ENCODE measurements at regions not wholly inside any gene's neighbourhood (a gene's known extent, or its start where the extent isn't known, plus 50 kb on each side); places are given as distances from the start of the nearest gene placed in this dataset.

- Histone ChIP-seq H4K91ac (ENCODE audit: insufficient read depth, low read depth, low read length) (no peak overlapping the region), H4K5ac (ENCODE audit: low read depth, low read length) (no peak overlapping the region), H3K79me1 (ENCODE audit: low read depth in 1 of 2, low read length in 2 of 2) (no peaks in the 10 kb centered on the region), H3K27ac (ENCODE audit: insufficient read depth, low read length) (no peak overlapping the region), H3K56ac (ENCODE audit: extremely low read depth, insufficient read depth, low read length) (no peak overlapping the region), H3K4me1 (ENCODE audit: control insufficient read depth, insufficient read depth, low read length) (no peaks in the 10 kb centered on the region), H3K4me3 (ENCODE audit: insufficient read depth, low read depth, low read length) (no peak overlapping the region), H4K8ac (ENCODE audit: low read depth in 2 of 2, low read length in 2 of 2) (no peak overlapping the region), H2AFZ (replicated peaks; ENCODE audit: low read length, poor library complexity) (no peak overlapping the region), H2BK20ac (ENCODE audit: low read depth, low read length) (no peak overlapping the region), H3K4me2 (ENCODE audit: low read depth, low read length) (no peak overlapping the region), H3K36me3 (ENCODE audit: control insufficient read depth, insufficient read depth, low read length) (no peaks in the 10 kb centered on the region), H3K27me3 (ENCODE audit: control insufficient read depth, insufficient read depth, low read length) (no peaks in the 10 kb centered on the region), H4K20me1 (ENCODE audit: insufficient read depth, low read length) (no peaks in the 10 kb centered on the region), H2AK9ac (replicated peaks; ENCODE audit: low read depth, low read length, poor library complexity) (no peak overlapping the region), H2BK5ac (ENCODE audit: low read depth, low read length, poor library complexity, severe bottlenecking) (no peak overlapping the region), H3K9me3 (ENCODE audit: control insufficient read depth, insufficient read depth, low read length) (peaks cover 4% of the 10 kb centered on the region), H3K9me1 (ENCODE audit: insufficient read depth, low read length) (no peaks in the 10 kb centered on the region), H3K23ac (ENCODE audit: low read depth, low read length) (no peak overlapping the region), H3K18ac (ENCODE audit: low read depth, low read length) (no peak overlapping the region), H2BK120ac (ENCODE audit: low read depth, low read length) (no peak overlapping the region), H2BK15ac (ENCODE audit: low read depth, low read length) (no peak overlapping the region), H3K9ac (ENCODE audit: low read depth, low read length) (no peak overlapping the region), H2AK5ac (ENCODE audit: low read depth, low read length) (no peak overlapping the region), H3K14ac (replicated peaks; ENCODE audit: low read depth, low read length) (no peak overlapping the region), H3K4ac (ENCODE audit: low read depth, low read length) (no peak overlapping the region)
- CTCF ChIA-PET = no interaction called here
- ATAC-seq (ENCODE audit: low read depth) (no peak), DNase-seq (no peak)
- POLR2A ChIA-PET (ENCODE audit: unreplicated experiment) = no interaction called here
- in situ Hi-C loops (cut with MboI; ENCODE audit: low sequenced_read_pairs) (no loop called here), intact Hi-C loops (cut with micrococcal nuclease) (no loop called here), dilution Hi-C loops (cut with HindIII; ENCODE audit: low sequenced_read_pairs, unreplicated experiment) (no loop called here)
- no TSS peak for BruUV-seq (replicated peaks)
- TF ChIP-seq FOS (IDR thresholded peaks at IDR 0.05; ENCODE audit: low read depth, low read length) = no peak
- no peak for TF ChIP-seq RAD21 (IDR thresholded peaks at IDR 0.05; ENCODE audit: low read length)
- TF ChIP-seq POLR2A (IDR thresholded peaks at IDR 0.05; ENCODE audit: low read depth, low read length) = no peak
- no peak for TF ChIP-seq MAFK (IDR thresholded peaks at IDR 0.05; ENCODE audit: low read depth, low read length)
- TF ChIP-seq MXI1 (IDR thresholded peaks at IDR 0.05; ENCODE audit: borderline replicate concordance, low read depth, low read length) = no peak
- TF ChIP-seq MAZ (IDR thresholded peaks at IDR 0.05; ENCODE audit: borderline replicate concordance, low read depth, low read length) = no peak
- no peak for TF ChIP-seq CHD1 (IDR thresholded peaks at IDR 0.05; ENCODE audit: low read depth, low read length)
- TF ChIP-seq, protein P1, sequence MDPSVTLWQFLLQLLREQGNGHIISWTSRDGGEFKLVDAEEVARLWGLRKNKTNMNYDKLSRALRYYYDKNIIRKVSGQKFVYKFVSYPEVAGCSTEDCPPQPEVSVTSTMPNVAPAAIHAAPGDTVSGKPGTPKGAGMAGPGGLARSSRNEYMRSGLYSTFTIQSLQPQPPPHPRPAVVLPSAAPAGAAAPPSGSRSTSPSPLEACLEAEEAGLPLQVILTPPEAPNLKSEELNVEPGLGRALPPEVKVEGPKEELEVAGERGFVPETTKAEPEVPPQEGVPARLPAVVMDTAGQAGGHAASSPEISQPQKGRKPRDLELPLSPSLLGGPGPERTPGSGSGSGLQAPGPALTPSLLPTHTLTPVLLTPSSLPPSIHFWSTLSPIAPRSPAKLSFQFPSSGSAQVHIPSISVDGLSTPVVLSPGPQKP (IDR thresholded peaks at IDR 0.05; ENCODE audit: borderline replicate concordance, low read depth, low read length) = no peak
- no peak for TF ChIP-seq CEBPB (IDR thresholded peaks at IDR 0.05; ENCODE audit: low read depth, low read length)
Observed at GRCh38 chr6:153720732-153721131, 318.3 kb upstream of the OPRM1 start.
